ENCODE measurements at regions not wholly inside any gene's neighbourhood (a gene's known extent, or its start where the extent isn't known, plus 50 kb on each side); places are given as distances from the start of the nearest gene placed in this dataset.

- H3K4me3 ChIP-seq (ENCODE audit: low read depth, low read length) = no peak overlapping the region
- no peak for TF ChIP-seq CTCF (IDR thresholded peaks at IDR 0.05; ENCODE audit: low read depth, low read length)
These were observed 102.2 kb upstream of the XPO1 start for GRCh38 chr2:61640406-61640805.

- no peak overlapping the region for H3K4me3 ChIP-seq (ENCODE audit: low read depth, low read length)
- no peak for TF ChIP-seq CTCF (IDR thresholded peaks at IDR 0.05; ENCODE audit: low read depth, low read length)
These were observed 101.6 kb upstream of the XPO1 start for GRCh38 chr2:61639721-61640120.

- no peak overlapping the region for H3K4me3 ChIP-seq (ENCODE audit: low read depth, low read length)
These were observed 98.5 kb upstream of the XPO1 start for GRCh38 chr2:61636686-61637085.

GRCh38 chr2:61634512-61634911 is 96.4 kb upstream of the XPO1 start:
- no peak for TF ChIP-seq CTCF (IDR thresholded peaks at IDR 0.05; ENCODE audit: low read depth, low read length)

More at GRCh38 chr2:61636686-61637085, 98.5 kb upstream of the XPO1 start:
- TF ChIP-seq CTCF (IDR thresholded peaks at IDR 0.05; ENCODE audit: low read depth, low read length) = no peak

GRCh38 chr2:61633250-61633649 is 95.1 kb upstream of the XPO1 start:
- no peak for TF ChIP-seq CTCF (IDR thresholded peaks at IDR 0.05; ENCODE audit: low read depth, low read length)
- no peak overlapping the region for H3K4me3 ChIP-seq (ENCODE audit: low read depth, low read length)

More at GRCh38 chr2:61634512-61634911, 96.4 kb upstream of the XPO1 start:
- no peak overlapping the region for H3K4me3 ChIP-seq (ENCODE audit: low read depth, low read length)

- no peak for TF ChIP-seq CTCF (IDR thresholded peaks at IDR 0.05; ENCODE audit: low read depth, low read length)
- H3K4me3 ChIP-seq (ENCODE audit: low read depth, low read length) = no peak overlapping the region
These were observed 94.4 kb upstream of the XPO1 start for GRCh38 chr2:61632276-61633169.

GRCh38 chr2:61631321-61631720 is 93.2 kb upstream of the XPO1 start:
- no peak overlapping the region for H3K4me3 ChIP-seq (ENCODE audit: low read depth, low read length)
- no peak for TF ChIP-seq CTCF (IDR thresholded peaks at IDR 0.05; ENCODE audit: low read depth, low read length)

Data from WI38 (cell line).